ENCODE measurements at regions not wholly inside any gene's neighbourhood (a gene's known extent, or its start where the extent isn't known, plus 50 kb on each side); places are given as distances from the start of the nearest gene placed in this dataset.

- Histone ChIP-seq H3K4me3 (ENCODE audit: low read depth, low read length) (no peak overlapping the region), H3K27me3 (ENCODE audit: control insufficient read depth, insufficient read depth, low read length) (no peaks in the 10 kb centered on the region), H3K36me3 (ENCODE audit: control insufficient read depth, insufficient read depth, low read length) (no peaks in the 10 kb centered on the region)
- no peak for TF ChIP-seq CTCF (IDR thresholded peaks at IDR 0.05; ENCODE audit: insufficient read depth, low read length, poor library complexity, severe bottlenecking)
- no peak for DNase-seq (ENCODE audit: low read depth)
Observed at GRCh38 chr13:73667756-73668155, 466.4 kb downstream of the KLF12 start.

- no peak for TF ChIP-seq CTCF (IDR thresholded peaks at IDR 0.05; ENCODE audit: insufficient read depth, low read length, poor library complexity, severe bottlenecking)
- H3K36me3 ChIP-seq (ENCODE audit: control insufficient read depth, insufficient read depth, low read length), result no peaks in the 10 kb centered on the region
- no peaks in the 10 kb centered on the region for H3K27me3 ChIP-seq (ENCODE audit: control insufficient read depth, insufficient read depth, low read length)
- no peak for DNase-seq (ENCODE audit: low read depth)
- H3K4me3 ChIP-seq (ENCODE audit: low read depth, low read length), result no peak overlapping the region
Observed at GRCh38 chr13:73665261-73665660, 468.9 kb downstream of the KLF12 start.

GRCh38 chr13:73664851-73665250 is 469.4 kb downstream of the KLF12 start:
- no peak for TF ChIP-seq CTCF (IDR thresholded peaks at IDR 0.05; ENCODE audit: insufficient read depth, low read length, poor library complexity, severe bottlenecking)
- H3K36me3 ChIP-seq (ENCODE audit: control insufficient read depth, insufficient read depth, low read length), result no peaks in the 10 kb centered on the region
- H3K27me3 ChIP-seq (ENCODE audit: control insufficient read depth, insufficient read depth, low read length), result no peaks in the 10 kb centered on the region
- H3K4me3 ChIP-seq (ENCODE audit: low read depth, low read length), result no peak overlapping the region
- DNase-seq (ENCODE audit: low read depth), result no peak

- H3K27me3 ChIP-seq (ENCODE audit: control insufficient read depth, insufficient read depth, low read length), result no peaks in the 10 kb centered on the region
- no peak overlapping the region for H3K4me3 ChIP-seq (ENCODE audit: low read depth, low read length)
- H3K36me3 ChIP-seq (ENCODE audit: control insufficient read depth, insufficient read depth, low read length), result no peaks in the 10 kb centered on the region
- DNase-seq (ENCODE audit: low read depth), result no peak
- no peak for TF ChIP-seq CTCF (IDR thresholded peaks at IDR 0.05; ENCODE audit: insufficient read depth, low read length, poor library complexity, severe bottlenecking)
Observed at GRCh38 chr13:73662833-73663232, 471.4 kb downstream of the KLF12 start.

- H3K27me3 ChIP-seq (ENCODE audit: control insufficient read depth, insufficient read depth, low read length), result no peaks in the 10 kb centered on the region
- no peak overlapping the region for H3K4me3 ChIP-seq (ENCODE audit: low read depth, low read length)
- no peaks in the 10 kb centered on the region for H3K36me3 ChIP-seq (ENCODE audit: control insufficient read depth, insufficient read depth, low read length)
- DNase-seq (ENCODE audit: low read depth), result no peak
- TF ChIP-seq CTCF (IDR thresholded peaks at IDR 0.05; ENCODE audit: insufficient read depth, low read length, poor library complexity, severe bottlenecking), result no peak
Observed at GRCh38 chr13:73661687-73662425, 472.3 kb downstream of the KLF12 start.

- no peak for TF ChIP-seq CTCF (IDR thresholded peaks at IDR 0.05; ENCODE audit: insufficient read depth, low read length, poor library complexity, severe bottlenecking)
- no peaks in the 10 kb centered on the region for H3K27me3 ChIP-seq (ENCODE audit: control insufficient read depth, insufficient read depth, low read length)
- H3K4me3 ChIP-seq (ENCODE audit: low read depth, low read length), result no peak overlapping the region
Observed at GRCh38 chr13:73661066-73661465, 473.1 kb downstream of the KLF12 start.

More at GRCh38 chr13:73661066-73661465, 473.1 kb downstream of the KLF12 start:
- no peak for DNase-seq (ENCODE audit: low read depth)
- no peaks in the 10 kb centered on the region for H3K36me3 ChIP-seq (ENCODE audit: control insufficient read depth, insufficient read depth, low read length)

Data from kidney epithelial cell (primary cell).